ENCODE measurements at regions not wholly inside any gene's neighbourhood (a gene's known extent, or its start where the extent isn't known, plus 50 kb on each side); places are given as distances from the start of the nearest gene placed in this dataset.

DNA sequence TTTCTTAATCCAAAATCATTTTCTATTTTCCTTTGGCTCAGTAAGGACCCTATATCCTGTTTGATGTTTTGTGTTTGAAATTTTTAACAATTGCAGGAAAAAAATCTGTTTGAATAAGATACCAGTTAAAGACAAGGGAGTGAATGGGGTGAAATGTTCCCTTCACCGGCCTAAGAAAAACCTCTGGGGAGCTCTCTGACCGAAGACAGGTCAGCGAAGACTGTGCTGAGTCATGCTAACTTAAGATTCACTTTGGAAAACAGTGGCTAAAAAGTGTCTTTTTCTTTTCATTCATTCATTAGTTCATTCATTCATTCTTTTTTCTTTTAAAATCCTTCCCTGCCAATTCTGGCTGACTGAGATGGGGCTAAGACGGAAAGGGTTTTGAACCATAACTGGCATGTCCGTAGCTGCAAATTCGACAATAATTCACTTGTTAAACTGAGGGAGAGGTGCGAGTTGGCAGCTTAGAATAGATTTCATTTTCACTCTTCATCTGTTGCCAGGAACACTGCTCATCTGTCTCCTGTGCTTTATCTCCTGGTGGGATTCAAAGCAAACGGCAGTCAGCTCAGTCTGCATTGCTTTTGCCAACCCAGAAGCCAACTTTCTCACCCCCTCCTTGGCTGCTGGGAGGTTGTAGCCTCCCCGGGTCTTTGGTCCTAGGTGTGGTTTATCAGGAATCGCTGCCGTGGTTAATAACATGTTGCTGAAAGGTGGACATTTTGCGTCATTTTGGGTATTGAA, 434.0 kb upstream of the LARGE1 start:
- Histone ChIP-seq H3K4me1 (ENCODE audit: control insufficient read depth, extremely low read depth, insufficient read depth, low read length) (no peaks in the 10 kb centered on the region), H3K4me2 (ENCODE audit: insufficient read depth, low read length) (no peak overlapping the region), H3K79me2 (ENCODE audit: control insufficient read depth, insufficient read depth, low read length) (no peaks in the 10 kb centered on the region), H3K9me3 (replicated peaks; ENCODE audit: control insufficient read depth, insufficient read depth, low read length) (peaks cover 7% of the 10 kb centered on the region), H2AFZ (ENCODE audit: low read depth, low read length) (no peak overlapping the region), H3K27me3 (ENCODE audit: control insufficient read depth in 2 of 2, insufficient read depth in 2 of 2, low read length in 2 of 2) (no peaks in the 10 kb centered on the region), H4K20me1 (replicated peaks; ENCODE audit: control insufficient read depth, extremely low read depth, insufficient read depth, low read length) (no peaks in the 10 kb centered on the region), H3K4me3 (replicated peaks in 1 of 3; ENCODE audit: insufficient read depth in 1 of 3, low read depth in 1 of 3, low read length in 3 of 3) (no peak overlapping the region), H3K9ac (replicated peaks; ENCODE audit: extremely low read depth, insufficient read depth, low read length) (no peak overlapping the region), H3K9me1 (replicated peaks; ENCODE audit: control insufficient read depth, extremely low read depth, insufficient read depth, low read length) (no peaks in the 10 kb centered on the region), H3K36me3 (ENCODE audit: control insufficient read depth in 2 of 2, extremely low read depth in 1 of 2, insufficient read depth in 2 of 2, low read length in 2 of 2) (no peaks in the 10 kb centered on the region), H3K27ac (ENCODE audit: insufficient read depth, low read depth, low read length) (no peak overlapping the region)
- intact Hi-C loops (cut with micrococcal nuclease) (no loop called here), dilution Hi-C loops (cut with MboI; ENCODE audit: extremely low pct_ligation_motif_present, low sequenced_read_pairs) (no loop called here)
- TF ChIP-seq POLR2AphosphoS5 (IDR thresholded peaks at IDR 0.05; ENCODE audit: insufficient read depth, low read depth, low read length): no peak
- TF ChIP-seq, protein P1, sequence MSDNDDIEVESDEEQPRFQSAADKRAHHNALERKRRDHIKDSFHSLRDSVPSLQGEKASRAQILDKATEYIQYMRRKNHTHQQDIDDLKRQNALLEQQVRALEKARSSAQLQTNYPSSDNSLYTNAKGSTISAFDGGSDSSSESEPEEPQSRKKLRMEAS (IDR thresholded peaks at IDR 0.05; ENCODE audit: insufficient read depth, insufficient read length): no peak
- no peak for TF ChIP-seq GATA2 (IDR thresholded peaks at IDR 0.05; ENCODE audit: insufficient read depth, insufficient read length, low read depth, low read length)
- POLR2A ChIA-PET: no interaction called here
- DNase-seq (ENCODE audit: low read depth, low spot score): no peak
- FAIRE-seq: no peak
- no TSS peak for BruUV-seq (replicated peaks)
- CTCF ChIA-PET: no interaction called here

DNA sequence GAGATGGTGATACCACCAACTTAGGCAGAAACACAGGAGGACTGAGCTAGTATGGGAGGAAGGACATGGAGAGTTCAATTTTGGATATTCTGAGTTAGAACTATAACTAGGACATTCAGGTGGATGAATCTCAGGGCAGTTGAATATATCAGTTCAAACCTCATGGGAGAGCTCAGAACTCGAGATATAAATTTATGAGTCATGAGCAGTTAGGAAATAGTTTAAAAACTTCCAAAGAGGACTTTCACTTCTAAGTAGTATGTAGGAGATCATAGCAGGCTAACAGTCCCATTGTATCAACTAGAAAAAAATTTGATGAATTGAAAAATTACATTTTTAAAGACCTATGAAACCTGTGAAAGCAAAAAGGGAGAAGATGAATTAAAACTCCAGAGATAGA, 436.2 kb upstream of the LARGE1 start:
- POLR2A ChIA-PET: no interaction called here
- H3K9me1 ChIP-seq (replicated peaks; ENCODE audit: control insufficient read depth, extremely low read depth, insufficient read depth, low read length): no peaks in the 10 kb centered on the region
- no peak overlapping the region for H3K27ac ChIP-seq (ENCODE audit: insufficient read depth, low read depth, low read length)
- DNase-seq (ENCODE audit: low read depth, low spot score) (no peak), FAIRE-seq (no peak)
- no peaks in the 10 kb centered on the region for H3K4me1 ChIP-seq (ENCODE audit: control insufficient read depth, extremely low read depth, insufficient read depth, low read length)
- BruUV-seq (replicated peaks): no TSS peak
- H3K9ac ChIP-seq (replicated peaks; ENCODE audit: extremely low read depth, insufficient read depth, low read length): no peak overlapping the region
- H3K79me2 ChIP-seq (ENCODE audit: control insufficient read depth, insufficient read depth, low read length): no peaks in the 10 kb centered on the region
- peaks cover 5% of the 10 kb centered on the region for H3K9me3 ChIP-seq (replicated peaks; ENCODE audit: control insufficient read depth, insufficient read depth, low read length)
- dilution Hi-C loops (cut with MboI; ENCODE audit: extremely low pct_ligation_motif_present, low sequenced_read_pairs): no loop called here
- no peaks in the 10 kb centered on the region for H3K36me3 ChIP-seq (ENCODE audit: control insufficient read depth in 2 of 2, extremely low read depth in 1 of 2, insufficient read depth in 2 of 2, low read length in 2 of 2)
- no peaks in the 10 kb centered on the region for H4K20me1 ChIP-seq (replicated peaks; ENCODE audit: control insufficient read depth, extremely low read depth, insufficient read depth, low read length)
- no peak overlapping the region for H3K4me3 ChIP-seq (replicated peaks in 1 of 3; ENCODE audit: insufficient read depth in 1 of 3, low read depth in 1 of 3, low read length in 3 of 3)
- H3K4me2 ChIP-seq (ENCODE audit: insufficient read depth, low read length): no peak overlapping the region
- CTCF ChIA-PET: no interaction called here
- no peaks in the 10 kb centered on the region for H3K27me3 ChIP-seq (ENCODE audit: control insufficient read depth in 2 of 2, insufficient read depth in 2 of 2, low read length in 2 of 2)
- H2AFZ ChIP-seq (ENCODE audit: low read depth, low read length): no peak overlapping the region
- TF ChIP-seq GATA2 (IDR thresholded peaks at IDR 0.05; ENCODE audit: insufficient read depth, insufficient read length, low read depth, low read length) (no peak), JUN (IDR thresholded peaks at IDR 0.05; ENCODE audit: borderline replicate concordance, insufficient read depth, insufficient read length, low read depth) (no peak), POLR2AphosphoS5 (IDR thresholded peaks at IDR 0.05; ENCODE audit: insufficient read depth, low read depth, low read length) (no peak), EZH2 (IDR thresholded peaks at IDR 0.05; ENCODE audit: borderline replicate concordance, low read depth, low read length, severe bottlenecking) (no peak)
- TF ChIP-seq, protein P1 (IDR thresholded peaks at IDR 0.05; ENCODE audit: insufficient read depth, insufficient read length): no peak
- intact Hi-C loops (cut with micrococcal nuclease): no loop called here

Data from endothelial cell of umbilical vein (primary cell).